GM21529 (cell line): ENCODE measurements at regions not wholly inside any gene's neighbourhood (a gene's known extent, or its start where the extent isn't known, plus 50 kb on each side); places are given as distances from the start of the nearest gene placed in this dataset.

Experiments used
- ATAC-seq: cut with Tn5 transposase; IDR thresholded peaks from one replicate; pipeline ENCODE4 v1.9.1; 2021; ENCODE audit not compliant: unreplicated experiment

GRCh38 chr9:105191508-105192121 is 52.8 kb upstream of the SLC44A1 start:
- ATAC-seq = peak; percentile 64

- no peak for ATAC-seq
These were observed 50.9 kb upstream of the SLC44A1 start for GRCh38 chr9:105193560-105193959.

- no peak for ATAC-seq
These were observed 50.2 kb upstream of the SLC44A1 start for GRCh38 chr9:105194234-105194633.
